GM19099 (cell line): ENCODE measurements at regions not wholly inside any gene's neighbourhood (a gene's known extent, or its start where the extent isn't known, plus 50 kb on each side); places are given as distances from the start of the nearest gene placed in this dataset.

Experiments
- POLR2A ChIP-seq: IDR thresholded peaks from 3 replicates; pipeline ENCODE4 v1.6.1; 2011; ENCODE audit warnings: low read depth; ENCODE audit not compliant: insufficient read length; ENCODE audit errors: extremely low read depth

GRCh38 chr3:106288781-106289180 lies 420.0 kb upstream of the CBLB start:
- TF ChIP-seq POLR2A, result no peak

- TF ChIP-seq POLR2A, result no peak
Measured at GRCh38 chr3:106290304-106290997, 421.6 kb upstream of the CBLB start.

GRCh38 chr3:106293161-106293560 lies 424.3 kb upstream of the CBLB start:
- TF ChIP-seq POLR2A, result no peak

GRCh38 chr3:106294121-106294520 lies 425.3 kb upstream of the CBLB start:
- TF ChIP-seq POLR2A, result no peak

GRCh38 chr3:106296062-106296461 lies 427.2 kb upstream of the CBLB start:
- no peak for TF ChIP-seq POLR2A

GRCh38 chr3:106299300-106300098 lies 430.7 kb upstream of the CBLB start:
- TF ChIP-seq POLR2A, result no peak

- no peak for TF ChIP-seq POLR2A
Measured at GRCh38 chr3:106302451-106303221, 433.8 kb upstream of the CBLB start.

- no peak for TF ChIP-seq POLR2A
Measured at GRCh38 chr3:106303766-106304165, 435.0 kb upstream of the CBLB start.

- TF ChIP-seq POLR2A, result no peak
Measured at GRCh38 chr3:106305127-106305526, 436.3 kb upstream of the CBLB start.

GRCh38 chr3:106305882-106306435 lies 437.1 kb upstream of the CBLB start:
- no peak for TF ChIP-seq POLR2A

GRCh38 chr3:106309274-106309673 lies 440.5 kb upstream of the CBLB start:
- TF ChIP-seq POLR2A, result no peak

- no peak for TF ChIP-seq POLR2A
Measured at GRCh38 chr3:106317141-106318055, 448.6 kb upstream of the CBLB start.

- no peak for TF ChIP-seq POLR2A
Measured at GRCh38 chr3:106323586-106323985, 454.8 kb upstream of the CBLB start.
